Amniotic stem cell (primary cell): ENCODE measurements at regions not wholly inside any gene's neighbourhood (a gene's known extent, or its start where the extent isn't known, plus 50 kb on each side); places are given as distances from the start of the nearest gene placed in this dataset.
"Not testable (repeated sequence)": the region's sequence is repeated elsewhere in the genome, so short reads cannot be mapped to it uniquely, and the experiment has no call there.

Source experiments
- DNase-seq: peaks from one replicate; lab custom pipeline; 2025; lab: John Stamatoyannopoulos, UW

DNA sequence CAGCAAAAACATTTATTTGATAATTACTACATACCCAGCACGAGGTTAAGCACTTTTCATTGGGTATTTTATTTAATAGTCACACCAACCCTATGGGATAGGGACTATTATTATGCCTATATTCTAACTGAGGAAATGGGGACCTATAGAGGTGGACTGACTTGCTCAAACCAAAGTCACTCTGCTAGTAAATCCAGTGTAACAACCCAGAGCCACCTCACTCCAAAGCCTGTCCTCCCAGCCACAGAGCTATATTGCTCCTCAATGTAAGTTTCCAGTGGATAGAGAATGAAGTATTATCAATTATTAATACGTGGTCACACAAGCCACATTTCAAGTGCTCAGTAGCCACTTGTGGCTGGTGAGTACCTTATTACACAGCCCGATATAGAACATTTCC is 97.5 kb downstream of the RGS2 start:
- DNase-seq, result no peak

GRCh38 chr1:192907545-192908243 is 98.9 kb downstream of the RGS2 start:
- DNase-seq, result no peak

GRCh38 chr1:192911896-192912656 is 103.2 kb downstream of the RGS2 start:
- not testable (repeated sequence) for DNase-seq

GRCh38 chr1:192913683-192914082 is 104.8 kb downstream of the RGS2 start:
- DNase-seq, result no peak

- DNase-seq, result no peak
Measured at GRCh38 chr1:192914092-192914491, 105.3 kb downstream of the RGS2 start.

- DNase-seq, result no peak
Measured at GRCh38 chr1:192914696-192915095, 105.9 kb downstream of the RGS2 start.

- DNase-seq, result no peak
Measured at GRCh38 chr1:192916021-192916420, 107.2 kb downstream of the RGS2 start.

DNA sequence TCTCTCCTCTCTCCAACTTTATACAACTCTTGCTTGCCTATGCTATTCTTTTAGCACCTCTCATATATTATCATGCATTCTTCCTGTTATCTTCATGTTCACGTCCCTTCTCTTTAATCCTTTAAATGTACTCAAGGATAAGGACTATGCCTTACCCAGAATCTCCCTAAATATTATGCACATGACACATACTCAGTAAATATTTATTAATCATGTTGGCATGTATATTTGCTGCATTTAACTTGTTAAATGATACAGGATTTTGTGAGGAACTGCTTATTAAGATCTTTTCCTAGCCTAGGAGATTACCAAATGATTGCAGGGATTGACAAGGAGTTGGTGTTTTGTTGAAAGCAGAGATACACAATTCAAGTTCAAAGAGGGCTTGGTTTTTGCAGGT is 109.4 kb downstream of the RGS2 start:
- DNase-seq, result no peak

DNA sequence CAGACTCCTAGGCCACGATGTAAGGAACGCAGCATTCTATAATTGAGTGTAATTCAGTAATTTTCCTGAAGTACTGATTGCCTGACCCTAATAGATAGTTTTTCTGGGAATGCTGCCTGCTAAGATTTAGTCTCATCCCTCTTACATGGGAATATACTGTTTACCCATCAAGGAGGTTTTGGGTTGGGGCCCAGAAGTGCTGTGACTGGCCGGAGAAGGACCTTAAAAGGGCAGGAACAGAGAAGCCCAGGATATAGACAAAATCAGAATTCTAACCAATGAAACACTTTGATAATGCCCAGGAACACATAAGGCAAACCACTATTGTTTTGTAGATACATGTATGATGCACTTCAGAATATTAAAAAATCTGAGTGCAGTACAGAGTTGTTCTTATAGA is 111.6 kb downstream of the RGS2 start:
- DNase-seq, result no peak

- DNase-seq, result no peak
Measured at GRCh38 chr1:192925609-192926008, 116.8 kb downstream of the RGS2 start.

GRCh38 chr1:192926736-192927135 is 117.9 kb downstream of the RGS2 start:
- no peak for DNase-seq

GRCh38 chr1:192927496-192927895 is 118.7 kb downstream of the RGS2 start:
- no peak for DNase-seq

DNA sequence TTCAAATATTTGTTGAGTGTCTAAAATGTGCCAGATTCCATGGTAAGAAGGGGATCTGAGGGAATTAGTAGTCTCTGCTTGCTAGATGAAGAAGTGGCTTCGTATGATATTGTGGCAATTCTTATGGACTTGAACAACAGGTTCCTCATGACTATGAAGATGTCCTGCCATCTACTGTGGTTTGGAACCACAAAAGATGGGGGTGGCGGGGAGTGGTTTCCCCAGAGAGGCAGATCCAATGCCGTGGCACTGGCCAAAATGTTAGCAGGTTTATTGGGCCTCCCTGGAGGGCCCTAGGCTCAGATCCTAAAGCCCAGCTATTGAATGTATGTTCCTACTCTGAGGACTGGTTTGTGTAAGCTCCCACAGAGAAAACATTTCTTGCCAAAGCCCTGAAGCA is 120.8 kb downstream of the RGS2 start:
- DNase-seq, result no peak

GRCh38 chr1:192933744-192934143 is 124.9 kb downstream of the RGS2 start:
- DNase-seq, result no peak

DNA sequence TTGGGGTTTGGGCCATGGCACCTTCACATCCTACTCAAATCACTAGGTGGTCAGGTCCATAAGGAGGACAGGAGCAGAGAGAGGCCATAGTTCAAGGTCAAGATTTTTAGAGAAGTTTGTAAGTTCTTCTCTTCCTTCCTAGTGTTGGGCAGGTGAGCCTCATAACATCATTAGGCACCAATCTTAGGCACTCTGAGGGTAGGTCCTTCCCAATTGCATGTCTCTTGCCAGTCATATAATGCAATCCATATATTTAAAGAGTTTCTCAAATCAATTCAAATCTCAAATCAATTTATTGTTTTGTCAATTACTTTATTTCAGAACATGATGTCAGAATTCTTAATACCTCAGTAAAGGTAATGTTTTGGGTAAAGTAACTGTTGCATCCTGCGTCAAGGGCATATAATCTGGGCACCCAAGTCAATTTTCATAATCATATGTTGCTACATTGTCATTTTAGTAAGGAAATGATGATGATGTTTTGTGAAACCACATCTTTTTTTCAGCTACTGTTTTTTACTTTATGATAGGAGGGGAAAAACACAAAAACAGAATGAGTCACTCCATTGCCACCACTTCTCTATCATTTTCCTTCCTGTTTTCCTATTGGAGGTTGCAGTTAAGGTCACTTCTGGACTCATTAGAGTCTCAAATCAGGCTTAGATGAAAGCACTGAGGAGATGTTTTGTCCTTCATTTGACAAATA is 122.7 kb downstream of the UCHL5 start:
- no peak for DNase-seq

GRCh38 chr1:192937128-192937527 is 122.0 kb downstream of the UCHL5 start:
- DNase-seq, result no peak

DNA sequence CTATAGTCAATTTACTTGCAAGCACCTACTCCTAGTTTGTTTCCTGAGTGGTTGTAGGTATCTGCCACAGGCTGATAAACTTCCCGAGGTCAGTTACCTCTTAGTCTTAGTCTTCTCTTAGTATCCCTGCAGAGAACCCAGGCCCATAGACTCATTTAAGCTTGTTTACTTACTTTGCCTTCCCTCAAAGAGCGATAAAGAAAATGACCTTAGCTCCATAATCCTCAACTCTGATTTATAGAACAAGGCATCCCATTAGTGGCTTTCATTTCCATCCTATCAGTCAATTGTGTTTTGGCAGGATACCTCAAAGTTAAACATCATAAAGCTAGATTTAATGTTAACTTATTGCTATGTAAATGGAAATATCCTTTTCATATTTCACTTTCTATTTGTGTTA is 119.7 kb downstream of the UCHL5 start:
- DNase-seq, result no peak

DNA sequence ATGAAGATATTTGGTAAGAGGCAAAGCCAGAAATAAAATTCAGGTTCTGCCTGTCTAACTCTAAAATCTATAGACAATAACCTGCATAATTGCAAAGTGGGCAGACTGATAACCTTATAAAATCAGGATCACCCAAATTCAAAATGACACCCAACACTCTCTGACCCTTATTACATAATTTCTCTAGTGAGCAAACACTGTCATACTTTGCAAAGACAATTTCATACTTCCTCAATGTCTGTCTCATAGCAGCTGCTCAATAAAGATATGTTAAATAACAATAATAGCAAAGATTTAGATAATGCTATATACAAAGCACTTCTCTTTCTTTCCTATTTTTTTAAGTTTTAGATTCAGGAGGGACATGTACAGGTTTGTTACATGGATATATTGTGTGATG is 118.5 kb downstream of the UCHL5 start:
- no peak for DNase-seq

- DNase-seq, result no peak
Measured at GRCh38 chr1:192941722-192942411, 117.3 kb downstream of the UCHL5 start.

GRCh38 chr1:192943108-192943507 is 116.1 kb downstream of the UCHL5 start:
- no peak for DNase-seq

DNA sequence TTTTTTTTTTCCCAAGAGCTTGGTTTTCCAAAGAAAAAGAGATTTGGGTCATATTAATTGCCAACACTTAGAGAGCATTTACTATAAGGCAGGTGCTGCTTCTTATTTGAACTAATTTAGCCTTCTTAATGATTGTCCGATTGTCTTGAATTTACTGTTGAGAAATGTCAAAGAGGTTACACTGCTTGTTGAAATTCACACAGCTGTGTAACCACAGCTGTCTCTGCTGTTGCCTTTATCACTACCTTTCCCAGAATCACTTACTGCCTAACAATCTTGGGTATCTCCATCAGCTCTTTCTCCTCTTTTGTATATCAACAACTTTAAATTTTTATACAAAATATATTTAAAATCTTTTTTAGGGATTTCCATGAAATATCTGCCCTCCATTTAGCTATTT is 115.6 kb downstream of the UCHL5 start:
- no peak for DNase-seq

DNA sequence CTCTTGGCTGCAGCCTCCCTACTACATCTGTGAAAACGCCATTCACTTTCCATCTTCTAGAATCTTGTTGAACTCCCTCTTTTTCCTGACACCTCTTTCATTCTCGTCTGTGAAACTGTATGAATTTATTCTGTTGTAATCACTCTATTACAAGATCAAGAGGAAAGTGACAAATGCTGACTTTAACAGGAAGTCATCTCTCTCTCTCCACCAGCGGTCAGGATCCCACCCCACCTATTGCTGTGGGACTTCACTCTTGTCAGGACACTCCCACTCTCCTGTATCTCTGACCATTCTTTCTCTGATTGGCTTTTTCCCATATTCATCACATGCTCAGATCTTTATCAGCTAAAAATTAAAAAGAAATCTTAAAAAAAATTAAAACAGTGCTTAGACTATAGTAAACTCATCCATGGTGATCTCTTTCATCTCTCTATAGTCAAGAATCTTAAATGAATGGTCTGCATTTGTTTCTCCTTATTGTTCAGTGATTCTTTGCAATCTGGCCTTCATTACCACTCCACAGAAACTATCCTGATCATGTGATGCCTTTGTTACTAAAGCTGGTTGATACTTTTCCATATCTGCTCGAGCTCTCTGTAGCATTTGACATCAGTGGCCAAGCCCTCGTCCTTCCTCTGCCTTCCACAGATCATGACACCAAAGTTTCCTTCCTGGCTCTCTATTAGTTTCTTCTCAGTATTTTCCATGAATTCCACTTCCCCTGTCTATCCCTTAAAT is 113.6 kb downstream of the UCHL5 start:
- no peak for DNase-seq
